ENCODE measurements at regions not wholly inside any gene's neighbourhood (a gene's known extent, or its start where the extent isn't known, plus 50 kb on each side); places are given as distances from the start of the nearest gene placed in this dataset.
"Not testable (repeated sequence)": the region's sequence is repeated elsewhere in the genome, so short reads cannot be mapped to it uniquely, and the experiment has no call there.

DNA sequence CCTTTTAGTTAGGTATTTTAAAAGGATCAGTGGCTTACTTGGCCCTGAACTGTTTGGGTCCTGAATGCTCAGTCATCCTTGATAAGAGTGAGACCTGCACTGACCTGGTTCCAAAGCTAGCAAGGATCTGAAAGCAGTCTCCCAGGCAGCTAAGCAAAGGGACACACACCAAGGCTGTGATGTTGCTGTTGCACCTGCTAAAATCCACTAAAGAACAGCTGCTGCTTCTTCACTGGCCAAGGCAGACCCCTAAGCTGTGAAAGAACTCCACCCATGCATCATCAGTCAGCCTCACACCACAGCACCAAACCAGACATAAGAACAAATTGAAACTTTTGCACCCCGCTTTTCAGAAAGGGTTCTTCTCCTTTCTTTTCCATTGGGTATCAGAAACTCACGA lies 213.4 kb upstream of the STT3B start:
- Mint-ChIP-seq H3K27ac (no peak overlapping the region), H3K36me3 (ENCODE audit: insufficient read depth) (no peaks in the 10 kb centered on the region), H3K4me3 (no peak overlapping the region), H3K27me3 (no peaks in the 10 kb centered on the region), H3K9me3 (no peaks in the 10 kb centered on the region), H3K4me1 (ENCODE audit: low read depth in 2 of 2) (no peaks in the 10 kb centered on the region)
- ATAC-seq (replicated peaks) (no peak), DNase-seq (no peak)

GRCh38 chr3:31321620-31322019 lies 211.1 kb upstream of the STT3B start:
- Mint-ChIP-seq H3K9me3 (no peaks in the 10 kb centered on the region), H3K4me3 (no peak overlapping the region), H3K27me3 (no peaks in the 10 kb centered on the region), H3K27ac (no peak overlapping the region), H3K36me3 (ENCODE audit: insufficient read depth) (no peaks in the 10 kb centered on the region), H3K4me1 (ENCODE audit: low read depth in 2 of 2) (no peaks in the 10 kb centered on the region)
- DNase-seq: no peak
- no peak for ATAC-seq (replicated peaks)

- DNase-seq (no peak), ATAC-seq (replicated peaks) (no peak)
- no peaks in the 10 kb centered on the region for H3K27me3 Mint-ChIP-seq
- no peaks in the 10 kb centered on the region for H3K4me1 Mint-ChIP-seq (ENCODE audit: low read depth in 2 of 2)
- no peaks in the 10 kb centered on the region for H3K36me3 Mint-ChIP-seq (ENCODE audit: insufficient read depth)
- no peak overlapping the region for H3K27ac Mint-ChIP-seq
- no peak overlapping the region for H3K4me3 Mint-ChIP-seq
- H3K9me3 Mint-ChIP-seq: no peaks in the 10 kb centered on the region
These were observed 210.3 kb upstream of the STT3B start for GRCh38 chr3:31322460-31322859.

DNA sequence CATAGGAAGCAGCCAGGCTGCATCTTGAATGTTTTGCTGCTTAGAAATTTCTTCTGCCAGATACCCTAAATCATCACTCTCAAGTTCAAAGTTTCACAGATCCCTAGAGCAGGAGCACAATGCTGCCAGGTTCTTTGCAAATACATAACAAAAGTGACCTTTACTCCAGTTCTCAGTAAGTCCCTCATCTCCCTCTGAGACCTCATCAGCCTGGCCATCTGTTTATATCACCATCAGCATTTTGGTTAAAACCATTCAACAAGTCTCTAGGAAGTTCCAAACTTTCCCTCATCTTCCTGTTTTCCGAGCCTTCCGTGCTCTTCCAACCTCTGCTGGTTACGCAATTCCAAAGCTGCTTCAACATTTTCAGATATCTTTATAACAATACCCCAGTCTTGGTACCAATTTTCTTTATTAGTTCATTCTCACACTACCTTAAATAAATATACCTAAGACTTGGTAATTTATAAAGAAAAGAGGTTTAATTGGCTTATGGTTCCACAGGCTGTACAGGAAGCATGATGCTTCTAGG lies 204.8 kb upstream of the STT3B start:
- H3K4me1 Mint-ChIP-seq (ENCODE audit: low read depth in 2 of 2); H3K27ac Mint-ChIP-seq; H3K27me3 Mint-ChIP-seq; H3K4me3 Mint-ChIP-seq; ATAC-seq (replicated peaks); H3K9me3 Mint-ChIP-seq; DNase-seq; H3K36me3 Mint-ChIP-seq (ENCODE audit: insufficient read depth): not testable (repeated sequence)

DNA sequence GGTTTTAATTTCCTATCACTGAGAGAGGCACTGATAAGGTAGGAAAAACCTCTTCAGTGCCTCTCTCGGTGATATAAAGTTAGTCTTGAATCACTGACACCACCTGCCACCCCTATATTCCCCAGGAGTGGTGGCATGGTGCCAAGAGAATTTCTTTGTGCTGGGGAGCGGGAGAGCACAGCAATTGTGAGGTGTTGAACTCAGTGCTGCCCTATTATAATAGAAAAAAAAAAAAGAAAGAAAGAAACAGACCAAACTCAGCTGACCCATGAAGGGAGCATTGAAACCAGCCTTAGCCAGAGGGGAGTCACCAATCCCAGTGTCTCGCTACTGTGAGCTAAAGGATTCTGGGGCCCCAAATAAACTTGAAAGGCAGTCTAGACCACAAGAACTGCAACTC lies 201.4 kb upstream of the STT3B start:
- Mint-ChIP-seq H3K4me1 (ENCODE audit: low read depth in 2 of 2) (no peaks in the 10 kb centered on the region), H3K9me3 (peaks cover 0 to 3% of the 10 kb centered on the region in 2 donors)
- no peak for ATAC-seq (replicated peaks)

GRCh38 chr3:31341130-31341529 lies 191.6 kb upstream of the STT3B start:
- ATAC-seq (replicated peaks) (no peak), DNase-seq (no peak)
- Mint-ChIP-seq H3K4me1 (ENCODE audit: low read depth in 2 of 2) (no peaks in the 10 kb centered on the region), H3K9me3 (no peaks in the 10 kb centered on the region), H3K36me3 (ENCODE audit: insufficient read depth) (no peaks in the 10 kb centered on the region), H3K4me3 (no peak overlapping the region), H3K27me3 (no peaks in the 10 kb centered on the region), H3K27ac (no peak overlapping the region)

More for the DNA sequence above, 201.4 kb upstream of the STT3B start:
- Mint-ChIP-seq H3K4me3 (no peak overlapping the region), H3K36me3 (ENCODE audit: insufficient read depth) (peaks cover 2% of the 10 kb centered on the region), H3K27ac (no peak overlapping the region), H3K27me3 (no peaks in the 10 kb centered on the region)
- no peak for DNase-seq

DNA sequence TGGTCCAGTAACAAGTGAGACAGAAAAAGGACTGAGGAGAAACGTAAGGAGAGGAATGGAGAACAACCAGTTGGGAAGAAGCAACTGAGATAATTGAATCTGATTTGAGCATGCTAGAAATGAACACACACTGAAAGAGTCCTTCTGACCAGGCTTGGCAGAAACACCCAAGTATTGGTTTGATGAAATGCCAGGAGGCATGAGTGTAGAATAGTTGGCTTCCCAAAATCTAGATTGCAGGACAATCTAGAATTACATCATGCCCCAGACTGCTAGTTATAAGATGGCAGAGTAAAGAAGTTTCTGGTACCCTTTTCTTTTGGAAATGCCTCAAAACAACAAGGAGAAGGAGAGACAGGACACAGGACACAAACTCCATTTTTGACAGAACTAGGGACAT lies 189.7 kb upstream of the STT3B start:
- H3K27me3 Mint-ChIP-seq: no peaks in the 10 kb centered on the region
- H3K36me3 Mint-ChIP-seq (ENCODE audit: insufficient read depth): no peaks in the 10 kb centered on the region
- H3K9me3 Mint-ChIP-seq: no peaks in the 10 kb centered on the region
- ATAC-seq (replicated peaks) (no peak), DNase-seq (no peak)
- no peak overlapping the region for H3K27ac Mint-ChIP-seq
- no peaks in the 10 kb centered on the region for H3K4me1 Mint-ChIP-seq (ENCODE audit: low read depth in 2 of 2)
- H3K4me3 Mint-ChIP-seq: no peak overlapping the region

DNA sequence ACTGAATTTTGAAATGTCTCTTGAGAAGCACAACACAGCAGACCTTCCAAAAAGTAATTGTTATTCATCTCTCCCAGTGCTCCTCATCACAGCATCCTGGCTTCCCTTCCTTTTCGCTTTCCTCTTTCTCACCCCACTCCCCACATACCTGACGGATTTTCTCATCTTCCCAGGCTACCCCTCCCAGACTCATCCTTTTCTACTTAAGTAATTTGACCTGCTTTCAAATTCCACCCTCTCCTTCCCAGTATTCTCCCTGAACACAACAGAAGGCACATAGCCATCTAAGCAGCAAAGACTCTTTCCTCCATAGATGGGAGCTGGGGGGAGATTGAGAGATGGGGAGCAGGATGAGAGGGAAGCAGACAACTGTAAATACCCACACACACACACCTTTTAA lies 187.1 kb upstream of the STT3B start:
- no peak for DNase-seq
- Mint-ChIP-seq H3K36me3 (ENCODE audit: insufficient read depth) (no peaks in the 10 kb centered on the region), H3K9me3 (no peaks in the 10 kb centered on the region), H3K4me1 (ENCODE audit: low read depth in 2 of 2) (no peaks in the 10 kb centered on the region), H3K27me3 (peaks cover 0 to under 1% of the 10 kb centered on the region in 2 donors), H3K4me3 (no peak overlapping the region), H3K27ac (no peak overlapping the region)
- ATAC-seq (replicated peaks): no peak

GRCh38 chr3:31346542-31346979 lies 186.2 kb upstream of the STT3B start:
- ATAC-seq (replicated peaks) (no peak), DNase-seq (no peak)
- Mint-ChIP-seq H3K36me3 (ENCODE audit: insufficient read depth) (no peaks in the 10 kb centered on the region), H3K27ac (no peak overlapping the region), H3K9me3 (no peaks in the 10 kb centered on the region), H3K4me1 (ENCODE audit: low read depth in 2 of 2) (no peaks in the 10 kb centered on the region), H3K4me3 (no peak overlapping the region), H3K27me3 (peaks cover 0 to 10% of the 10 kb centered on the region in 2 donors)

- no peaks in the 10 kb centered on the region for H3K4me1 Mint-ChIP-seq (ENCODE audit: low read depth in 2 of 2)
- ATAC-seq (replicated peaks) (no peak), DNase-seq (no peak)
- no peaks in the 10 kb centered on the region for H3K36me3 Mint-ChIP-seq (ENCODE audit: insufficient read depth)
- peaks cover 0 to 8% of the 10 kb centered on the region in 2 donors for H3K9me3 Mint-ChIP-seq
- peaks cover 0 to 11% of the 10 kb centered on the region in 2 donors for H3K27me3 Mint-ChIP-seq
- H3K4me3 Mint-ChIP-seq: no peak overlapping the region
- no peak overlapping the region for H3K27ac Mint-ChIP-seq
These were observed 183.6 kb upstream of the STT3B start for GRCh38 chr3:31349001-31349748.

GRCh38 chr3:31350307-31350706 lies 182.4 kb upstream of the STT3B start:
- no peaks in the 10 kb centered on the region for H3K4me1 Mint-ChIP-seq (ENCODE audit: low read depth in 2 of 2)
- ATAC-seq (replicated peaks): no peak
- H3K27ac Mint-ChIP-seq: no peak overlapping the region
- H3K27me3 Mint-ChIP-seq: peaks cover 0 to 11% of the 10 kb centered on the region in 2 donors
- no peak for DNase-seq
- peaks cover 0 to 8% of the 10 kb centered on the region in 2 donors for H3K9me3 Mint-ChIP-seq
- H3K36me3 Mint-ChIP-seq (ENCODE audit: insufficient read depth): no peaks in the 10 kb centered on the region
- H3K4me3 Mint-ChIP-seq: no peak overlapping the region

DNA sequence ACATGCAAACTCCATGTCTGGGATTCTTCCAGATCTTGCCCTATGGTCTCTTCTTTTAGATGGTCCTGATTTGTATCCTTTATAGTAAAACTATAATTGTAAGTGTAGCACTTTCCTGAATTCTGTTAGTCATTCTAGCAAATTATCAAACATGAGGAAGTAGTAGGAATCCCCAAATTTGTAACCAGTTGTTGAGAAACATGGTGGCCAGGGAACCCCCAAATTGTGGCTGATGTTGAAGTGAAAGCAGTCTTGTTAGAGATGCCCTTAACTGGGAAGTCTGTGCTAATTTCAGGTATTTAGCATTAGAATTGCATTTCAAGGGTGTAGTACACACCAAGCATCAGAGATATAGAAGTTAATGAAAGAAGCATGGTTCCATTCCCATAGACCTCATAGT lies 180.4 kb upstream of the STT3B start:
- Mint-ChIP-seq H3K36me3 (ENCODE audit: insufficient read depth) (no peaks in the 10 kb centered on the region), H3K27ac (no peak overlapping the region), H3K4me3 (no peak overlapping the region), H3K27me3 (peaks cover 0 to 11% of the 10 kb centered on the region in 2 donors), H3K9me3 (peaks cover 0 to 8% of the 10 kb centered on the region in 2 donors), H3K4me1 (ENCODE audit: low read depth in 2 of 2) (no peaks in the 10 kb centered on the region)
- ATAC-seq (replicated peaks) (no peak), DNase-seq (no peak)

DNA sequence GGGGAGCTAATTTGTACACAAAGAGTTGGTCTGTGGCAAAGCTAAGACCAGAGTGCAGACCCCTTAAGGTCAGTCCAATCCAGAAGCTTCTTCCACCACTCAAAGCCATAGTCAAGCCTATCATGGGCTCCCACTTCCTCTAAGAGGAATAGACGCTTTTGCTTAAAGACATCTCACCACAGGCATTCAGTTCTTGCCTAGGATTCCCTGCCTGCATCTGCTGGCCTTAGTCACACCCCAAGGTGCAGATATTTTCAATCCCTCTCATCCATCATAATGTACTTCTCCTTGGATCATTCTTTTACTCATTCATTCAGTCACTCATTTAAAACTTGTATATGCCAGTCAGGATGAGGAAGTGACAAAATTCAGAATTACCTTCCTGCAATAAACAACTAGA lies 179.6 kb upstream of the STT3B start:
- ATAC-seq (replicated peaks): no peak
- no peaks in the 10 kb centered on the region for H3K36me3 Mint-ChIP-seq (ENCODE audit: insufficient read depth)
- no peak overlapping the region for H3K4me3 Mint-ChIP-seq
- no peak for DNase-seq
- H3K27ac Mint-ChIP-seq: no peak overlapping the region
- H3K27me3 Mint-ChIP-seq: peaks cover 0 to 11% of the 10 kb centered on the region in 2 donors
- peaks cover 0 to 8% of the 10 kb centered on the region in 2 donors for H3K9me3 Mint-ChIP-seq
- H3K4me1 Mint-ChIP-seq (ENCODE audit: low read depth in 2 of 2): no peaks in the 10 kb centered on the region

DNA sequence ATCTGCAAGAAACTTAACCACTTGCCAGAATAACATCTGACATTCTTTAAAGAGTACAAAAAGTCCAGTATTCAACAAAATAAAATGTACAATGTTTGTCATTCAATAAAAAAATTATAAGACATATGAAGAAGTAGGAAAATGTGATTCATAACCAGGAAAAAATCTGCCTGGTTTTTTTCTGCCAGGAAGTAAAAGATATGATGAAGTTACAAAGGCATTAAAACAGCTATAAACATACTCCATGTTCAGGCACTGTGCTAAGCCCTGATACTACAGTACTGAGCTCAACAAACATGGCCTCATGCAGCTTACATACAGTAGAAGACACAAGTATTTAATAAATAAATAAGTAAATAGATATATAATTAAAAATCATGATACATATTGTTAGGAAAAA lies 178.4 kb upstream of the STT3B start:
- H3K36me3 Mint-ChIP-seq (ENCODE audit: insufficient read depth): no peaks in the 10 kb centered on the region
- no peak overlapping the region for H3K27ac Mint-ChIP-seq
- H3K27me3 Mint-ChIP-seq: peaks cover 0 to 11% of the 10 kb centered on the region in 2 donors
- ATAC-seq (replicated peaks): no peak
- no peaks in the 10 kb centered on the region for H3K4me1 Mint-ChIP-seq (ENCODE audit: low read depth in 2 of 2)
- no peak for DNase-seq
- peaks cover 0 to 8% of the 10 kb centered on the region in 2 donors for H3K9me3 Mint-ChIP-seq
- H3K4me3 Mint-ChIP-seq: no peak overlapping the region
